NCI-H82 (cell line): ENCODE measurements at regions not wholly inside any gene's neighbourhood (a gene's known extent, or its start where the extent isn't known, plus 50 kb on each side); places are given as distances from the start of the nearest gene placed in this dataset.
A peak's percentile ranks its signal among the peaks of the same experiment; 100 is the strongest.
"Not testable (repeated sequence)": the region's sequence is repeated elsewhere in the genome, so short reads cannot be mapped to it uniquely, and the experiment has no call there.

Source experiments
- DNase-seq: peaks from one replicate; lab custom pipeline; 2025; lab: John Stamatoyannopoulos, UW

DNA sequence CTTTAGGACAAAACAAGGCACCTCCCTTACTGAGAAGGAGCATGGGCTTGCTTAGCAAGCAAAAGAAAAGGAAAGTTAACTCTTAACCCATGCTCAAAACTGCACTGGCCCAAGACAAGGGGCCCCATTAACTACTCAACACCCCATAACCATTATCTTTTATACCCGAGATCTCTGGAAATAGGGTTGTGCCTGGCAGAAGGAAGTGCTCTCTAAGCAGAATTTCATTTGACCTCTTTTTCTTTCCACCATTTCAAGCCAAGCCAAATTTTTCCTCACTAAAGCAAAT is 167.2 kb downstream of the RASEF start:
- DNase-seq = no peak

DNA sequence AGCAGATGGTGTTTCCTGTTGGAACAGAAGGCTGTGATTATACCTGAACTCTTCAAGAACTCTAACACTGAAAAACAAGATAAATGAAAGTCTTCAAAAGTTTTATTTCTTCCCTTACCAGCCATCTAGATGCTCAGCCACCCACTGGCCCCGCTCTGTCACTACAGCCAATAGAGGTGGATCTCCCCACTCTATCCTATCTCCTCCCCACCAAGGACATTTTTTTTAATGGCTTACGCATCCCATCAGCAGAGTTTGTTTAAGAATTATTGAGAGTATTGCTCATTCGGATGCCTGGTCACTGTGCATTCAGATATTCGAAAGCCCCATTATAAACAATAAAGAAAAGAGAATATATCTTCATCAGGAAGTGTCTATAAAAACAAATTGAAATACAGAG is 159.4 kb downstream of the RASEF start:
- DNase-seq = no peak

DNA sequence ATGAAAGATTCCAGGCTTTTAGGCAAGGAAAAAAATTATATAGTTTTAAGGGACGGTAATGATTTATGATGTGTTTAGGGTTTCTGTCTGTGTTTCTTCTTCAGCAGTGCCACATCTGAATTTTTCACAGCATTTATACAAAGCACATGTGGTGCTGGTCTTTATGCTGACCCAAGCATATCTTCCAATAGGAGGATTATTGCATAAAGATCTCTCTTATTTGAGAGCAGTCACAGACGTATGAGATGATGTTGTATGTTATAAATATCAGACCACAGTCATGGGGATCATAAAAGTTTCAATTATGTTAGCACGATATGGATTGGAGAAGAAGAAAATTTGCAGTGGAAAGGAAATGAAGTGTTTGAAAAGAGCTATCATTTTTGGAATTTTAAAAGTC is 150.9 kb downstream of the RASEF start:
- DNase-seq = no peak

DNA sequence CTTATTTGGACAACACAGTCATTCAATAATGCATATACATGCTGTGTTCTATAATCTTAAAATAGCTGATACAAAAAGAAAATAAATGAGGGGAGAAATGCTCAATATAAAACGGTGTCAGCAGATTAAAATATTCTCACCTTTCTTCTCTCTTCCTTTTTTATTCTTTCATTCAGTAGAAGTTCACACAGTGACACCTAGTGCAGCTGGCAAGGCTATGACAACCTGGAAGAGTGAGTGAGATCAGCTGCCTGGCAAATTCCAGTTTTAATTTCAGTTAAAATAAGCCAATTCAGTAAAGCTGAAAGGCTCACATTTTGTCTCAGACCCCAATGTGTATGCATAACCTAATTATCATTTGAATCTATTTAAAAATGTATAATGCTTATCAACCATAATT is 150.3 kb downstream of the RASEF start:
- no peak for DNase-seq

GRCh38 chr9:82916238-82916637 is 146.7 kb downstream of the RASEF start:
- not testable (repeated sequence) for DNase-seq

DNA sequence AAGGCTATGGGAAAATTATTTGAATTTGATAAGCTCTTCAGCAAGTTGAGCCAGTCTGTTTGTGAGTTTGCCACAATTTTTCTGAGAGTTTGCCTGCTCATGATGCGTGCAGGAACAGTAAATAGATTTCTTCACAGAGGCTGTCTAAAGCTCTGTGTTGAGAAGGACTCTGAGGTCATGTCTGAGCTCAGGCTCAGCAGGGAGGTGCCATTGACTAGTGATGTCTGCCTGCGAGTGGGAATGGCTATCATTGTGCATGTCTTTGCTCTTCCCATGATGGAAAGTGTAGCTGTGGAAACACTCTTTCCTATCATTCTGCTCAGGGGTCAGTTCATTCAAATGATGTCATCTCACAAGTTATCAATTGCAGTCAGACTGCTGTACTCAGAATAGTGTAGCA is 142.8 kb downstream of the RASEF start:
- no peak for DNase-seq

GRCh38 chr9:82922686-82923085 is 140.3 kb downstream of the RASEF start:
- DNase-seq = no peak

DNA sequence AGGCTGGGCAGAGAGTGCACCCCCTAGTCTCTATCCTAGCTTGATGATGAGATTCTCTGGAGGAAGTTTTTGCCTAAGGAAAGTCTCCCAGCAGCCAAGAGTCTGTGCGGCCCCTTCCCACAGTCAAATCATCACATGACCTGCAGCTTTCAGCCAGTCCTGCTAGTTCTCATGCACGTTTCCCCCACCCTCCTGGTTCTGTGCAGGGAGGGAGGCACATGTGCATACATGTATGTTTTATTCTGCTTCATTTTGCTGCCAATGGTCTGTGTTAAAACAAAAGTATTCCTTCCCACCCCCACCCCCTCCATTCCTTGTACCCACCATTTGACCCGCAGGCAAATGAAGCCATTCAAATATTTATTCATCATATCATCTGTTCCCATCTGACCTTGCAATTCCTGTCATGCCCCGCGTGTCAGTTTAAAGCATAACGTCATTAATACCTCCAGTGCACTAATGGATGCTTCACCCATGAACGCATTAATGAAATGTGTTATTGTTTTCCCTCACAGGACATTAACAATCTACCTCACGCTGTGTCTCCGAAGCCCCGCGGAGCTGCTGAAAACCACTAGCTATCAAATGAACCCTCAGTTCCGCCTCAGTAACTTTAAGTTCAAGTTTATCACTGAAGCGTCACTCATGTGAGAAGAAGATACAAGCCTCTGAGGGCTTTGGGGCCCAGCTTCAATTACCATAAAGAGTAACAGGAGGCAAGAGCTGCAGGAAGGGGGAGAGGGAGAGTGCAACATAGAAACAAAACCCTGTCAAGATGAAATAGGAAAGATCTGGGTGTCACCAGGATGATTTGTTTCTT is 139.6 kb downstream of the RASEF start:
- no peak for DNase-seq

- DNase-seq = peak; percentile 11
Measured at GRCh38 chr9:82923912-82924605, 138.9 kb downstream of the RASEF start.
